T-cell (primary cell): ENCODE measurements at regions not wholly inside any gene's neighbourhood (a gene's known extent, or its start where the extent isn't known, plus 50 kb on each side); places are given as distances from the start of the nearest gene placed in this dataset.
"Not testable (repeated sequence)": the region's sequence is repeated elsewhere in the genome, so short reads cannot be mapped to it uniquely, and the experiment has no call there.

Experiments used
- ATAC-seq, 4 experiments: fragments of 200-7000 bp in 3 of 4; fragments of 150-1000 bp in 1 of 4; cut with Tn5 transposase; replicated peaks in 1 of 4; 1 replicate in 3 of 4; 2 replicates in 1 of 4; pipeline ENCODE4 v1.10.0; 2021; ENCODE audit warnings: moderate library complexity in 3 of 4, mild to moderate bottlenecking in 2 of 4, moderate number of reproducible peaks in 1 of 4
- CTCF ChIA-PET, 2 donors: fragments of 300-600 bp; sonication (Branson Sonifier 250); formaldehyde crosslinking; loops; one replicate each; lab custom pipeline; 2022; ENCODE audit warnings: antibody characterized with exemption in 2 of 2; lab: Charles Lee
- POLR2A ChIA-PET, 2 donors: fragments of 300-600 bp; sonication (Branson Sonifier 250); formaldehyde crosslinking; loops; one replicate each; lab custom pipeline; 2022; ENCODE audit warnings: antibody characterized with exemption in 2 of 2; lab: Charles Lee
- DNase-seq, 35 experiments: peaks; one replicate each; pipeline versions ENCODE4 v3.0.0 to v3.0.0-alpha.2; 2013 to 2023
- H3K27ac ChIP-seq: one replicate; pipeline ENCODE4 v1.5.1; 2013; ENCODE audit warnings: low read length
- H3K27me3 ChIP-seq, 2 experiments: replicated peaks in 1 of 2; 1 replicate in 1 of 2; 2 replicates in 1 of 2; pipeline versions ENCODE4 v1.6.1 to v1.7.0; 2013; ENCODE audit warnings: low read length in 1 of 2, mixed read lengths in 1 of 2; ENCODE audit not compliant: control insufficient read depth in 2 of 2, insufficient read depth in 2 of 2; ENCODE audit errors: extremely low read depth in 1 of 2
- H3K36me3 ChIP-seq, 2 donors: 1 replicate in 1 of 2; 2 replicates in 1 of 2; pipeline versions ENCODE4 v1.6.1 to v1.7.0; 2013; ENCODE audit warnings: low read length in 1 of 2; ENCODE audit not compliant: control insufficient read depth in 2 of 2, insufficient read depth in 1 of 2; ENCODE audit errors: extremely low read depth in 1 of 2
- H3K4me1 ChIP-seq, 2 experiments: 1 replicate in 1 of 2; 2 replicates in 1 of 2; pipeline versions ENCODE4 v1.6.1 to v1.7.0; 2013; ENCODE audit warnings: low read length in 2 of 2, mixed read lengths in 1 of 2; ENCODE audit not compliant: insufficient read depth in 2 of 2, control insufficient read depth in 1 of 2; ENCODE audit errors: extremely low read depth in 1 of 2
- H3K4me3 ChIP-seq, 2 donors: 1 replicate in 1 of 2; 2 replicates in 1 of 2; pipeline versions ENCODE4 v1.5.1 to v1.7.0; 2013; ENCODE audit warnings: mild to moderate bottlenecking in 2 of 2, low read length in 1 of 2, moderate library complexity in 1 of 2; ENCODE audit not compliant: control insufficient read depth in 1 of 2; ENCODE audit errors: extremely low read depth in 1 of 2
- H3K9me3 ChIP-seq: 2 replicates; pipeline ENCODE4 v1.7.0; 2013
- H3K27ac Mint-ChIP-seq, 2 donors: one replicate each; pipeline ENCODE4 v1.8.0; 2020 to 2021; ENCODE audit warnings: mild to moderate bottlenecking in 2 of 2, mixed read lengths in 2 of 2
- H3K27me3 Mint-ChIP-seq, 2 donors: one replicate each; pipeline ENCODE4 v1.8.0; 2021 to 2022; ENCODE audit warnings: mixed read lengths in 2 of 2
- H3K36me3 Mint-ChIP-seq: one replicate; pipeline ENCODE4 v1.8.0; 2021; ENCODE audit warnings: mixed read lengths
- H3K4me1 Mint-ChIP-seq, 3 donors: one replicate each; pipeline ENCODE4 v1.8.0; 2020 to 2022; ENCODE audit warnings: mixed read lengths in 3 of 3, mild to moderate bottlenecking in 1 of 3
- H3K4me3 Mint-ChIP-seq, 3 donors: one replicate each; pipeline ENCODE4 v1.8.0; 2020 to 2022; ENCODE audit warnings: mild to moderate bottlenecking in 3 of 3, mixed read lengths in 3 of 3, moderate library complexity in 3 of 3
- H3K9me3 Mint-ChIP-seq, 3 donors: one replicate each; pipeline ENCODE4 v1.8.0; 2020 to 2022; ENCODE audit warnings: mixed read lengths in 3 of 3
- WGBS: methylation state at CpG from one replicate; pipeline ENCODE4 v1.1.5; 2013; ENCODE audit warnings: missing lambda C conversion rate; ENCODE audit not compliant: insufficient coverage; 5-methylcytosine and 5-hydroxymethylcytosine counted together

DNA sequence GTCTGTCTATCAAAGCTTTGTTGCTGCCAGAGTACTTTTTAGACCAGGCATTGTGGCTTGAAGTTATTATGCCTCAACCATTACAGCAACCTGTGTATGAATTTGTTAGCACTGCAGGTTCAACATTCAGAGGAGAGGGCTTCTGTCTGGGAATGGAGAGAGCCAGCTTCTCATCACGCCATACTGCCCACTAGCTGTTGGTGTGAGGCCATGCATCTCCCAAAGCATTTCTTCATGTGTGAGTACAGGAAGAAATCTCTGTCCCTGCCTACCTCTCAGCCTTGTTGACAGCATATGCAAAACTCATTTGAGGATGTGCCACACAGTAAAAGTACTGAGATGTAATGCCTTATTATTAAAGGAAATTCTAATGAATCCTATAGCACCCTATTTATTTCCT is 76.9 kb upstream of the PPARGC1A start:
- WGBS = no CpG with 5 or more reads among the region's 1 CpG
- H3K4me3 ChIP-seq = no peak overlapping the region

DNA sequence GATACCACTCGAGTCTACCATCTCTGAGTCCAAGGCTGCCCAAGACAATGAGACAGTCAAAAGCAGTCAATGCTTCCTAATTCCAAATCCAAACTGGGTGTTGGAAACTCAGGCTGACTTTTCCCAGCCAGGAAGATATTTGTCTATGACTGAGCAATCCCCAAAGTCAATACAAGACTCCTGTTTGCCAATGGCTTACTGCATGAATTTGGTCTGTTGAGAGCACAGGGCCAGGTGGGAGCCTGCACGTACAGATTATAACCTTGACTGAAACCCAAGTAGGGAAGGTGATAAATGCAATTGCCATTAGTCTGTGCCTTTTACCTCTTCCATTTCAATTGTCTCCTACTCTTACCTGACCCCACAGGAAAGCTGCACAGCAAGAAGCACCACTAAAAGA is 72.6 kb upstream of the PPARGC1A start:
- no peak for DNase-seq
- H3K27ac Mint-ChIP-seq = no peak overlapping the region
- no peaks in the 10 kb centered on the region for H3K4me1 ChIP-seq
- no peaks in the 10 kb centered on the region for H3K36me3 ChIP-seq
- H3K4me3 Mint-ChIP-seq = no peak overlapping the region
- CTCF ChIA-PET = no interaction called here
- no peaks in the 10 kb centered on the region for H3K9me3 ChIP-seq
- H3K36me3 Mint-ChIP-seq = no peaks in the 10 kb centered on the region
- H3K27ac ChIP-seq = no peak overlapping the region
- H3K27me3 ChIP-seq = no peaks in the 10 kb centered on the region
- no peaks in the 10 kb centered on the region for H3K4me1 Mint-ChIP-seq
- no peak overlapping the region for H3K4me3 ChIP-seq
- no peaks in the 10 kb centered on the region for H3K27me3 Mint-ChIP-seq
- 56% methylated on average over 1 of the region's 2 CpGs for WGBS
- POLR2A ChIA-PET = no interaction called here
- no peak for ATAC-seq
- peaks cover 0 to 9% (median under 1%) of the 10 kb centered on the region in 3 donors for H3K9me3 Mint-ChIP-seq

More for the DNA sequence above, 76.9 kb upstream of the PPARGC1A start:
- no peak overlapping the region for H3K27ac Mint-ChIP-seq
- peaks cover 0 to 5% (median 0%) of the 10 kb centered on the region in 3 donors for H3K9me3 Mint-ChIP-seq
- Histone ChIP-seq H3K27ac (no peak overlapping the region), H3K9me3 (no peaks in the 10 kb centered on the region), H3K4me1 (no peaks in the 10 kb centered on the region), H3K36me3 (no peaks in the 10 kb centered on the region), H3K27me3 (no peaks in the 10 kb centered on the region)
- no peak overlapping the region for H3K4me3 Mint-ChIP-seq
- no peaks in the 10 kb centered on the region for H3K36me3 Mint-ChIP-seq
- no peaks in the 10 kb centered on the region for H3K27me3 Mint-ChIP-seq
- DNase-seq (no peak), ATAC-seq (no peak)
- CTCF ChIA-PET = no interaction called here
- H3K4me1 Mint-ChIP-seq = no peaks in the 10 kb centered on the region
- POLR2A ChIA-PET = no interaction called here

DNA sequence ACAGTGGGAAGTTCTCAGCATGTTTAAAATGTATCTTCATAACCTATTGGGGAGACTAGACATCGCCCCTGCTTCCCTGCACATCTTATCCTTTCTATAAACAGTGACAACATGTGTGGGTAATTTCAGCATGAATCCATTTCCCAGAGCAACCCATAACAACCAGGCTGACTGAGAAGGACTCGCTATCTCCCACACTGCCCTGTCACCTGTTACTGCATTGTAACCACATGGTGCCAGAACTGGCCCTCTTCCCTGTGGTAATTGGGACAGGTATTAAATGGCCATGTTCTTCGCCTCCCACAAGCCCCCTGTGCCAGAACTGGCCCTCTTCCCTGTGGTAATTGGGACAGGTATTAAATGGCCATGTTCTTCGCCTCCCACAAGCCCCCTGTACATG is 71.5 kb upstream of the PPARGC1A start:
- peaks cover 0 to 20% (median 8%) of the 10 kb centered on the region in 3 donors for H3K9me3 Mint-ChIP-seq
- H3K4me1 Mint-ChIP-seq, H3K27me3 ChIP-seq, H3K4me3 Mint-ChIP-seq, H3K27ac Mint-ChIP-seq, POLR2A ChIA-PET, H3K4me1 ChIP-seq, H3K36me3 ChIP-seq, DNase-seq, H3K9me3 ChIP-seq, H3K4me3 ChIP-seq, ATAC-seq, H3K27me3 Mint-ChIP-seq, H3K27ac ChIP-seq, CTCF ChIA-PET, H3K36me3 Mint-ChIP-seq: not testable (repeated sequence)
- 61% methylated on average over 2 of the region's 4 CpGs for WGBS

DNA sequence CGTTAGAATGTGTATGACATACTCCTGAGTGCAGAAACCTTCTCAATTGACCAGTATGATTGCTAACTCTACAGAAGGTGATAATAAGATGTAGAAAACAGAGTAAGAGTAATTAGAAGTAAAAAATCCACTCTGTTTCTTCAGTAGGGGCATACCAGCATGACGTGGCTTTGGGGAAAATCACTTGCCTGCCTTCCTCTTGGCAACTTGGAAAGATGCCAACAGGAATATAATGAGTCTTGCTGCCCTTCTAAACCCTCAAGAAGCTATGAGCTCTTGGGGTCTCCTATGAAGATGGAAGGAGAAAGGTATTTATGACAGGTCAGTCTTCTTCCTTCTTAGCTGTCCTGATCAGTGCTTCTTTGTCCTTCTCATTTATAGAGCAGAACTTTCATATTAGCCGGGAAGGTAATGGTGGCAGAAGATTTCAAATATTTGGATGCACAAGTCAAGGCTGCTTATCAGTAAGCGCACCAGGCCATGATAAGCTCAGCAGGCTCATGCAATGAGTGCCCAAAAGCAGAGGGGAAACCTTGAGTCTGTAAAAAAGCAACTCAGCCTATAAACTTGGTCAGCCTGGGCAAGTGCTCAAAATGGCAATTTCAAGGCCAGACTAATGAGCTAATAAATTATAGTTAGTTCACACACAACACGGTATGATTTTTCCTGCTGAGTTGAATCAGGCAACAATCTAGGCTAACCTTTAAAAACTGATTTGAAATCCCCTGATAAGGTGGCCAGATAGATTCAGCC is 69.7 kb upstream of the PPARGC1A start:
- no peak overlapping the region for H3K4me3 ChIP-seq
- CTCF ChIA-PET = no interaction called here
- 71% methylated on average over 1 of the region's 5 CpGs for WGBS

DNA sequence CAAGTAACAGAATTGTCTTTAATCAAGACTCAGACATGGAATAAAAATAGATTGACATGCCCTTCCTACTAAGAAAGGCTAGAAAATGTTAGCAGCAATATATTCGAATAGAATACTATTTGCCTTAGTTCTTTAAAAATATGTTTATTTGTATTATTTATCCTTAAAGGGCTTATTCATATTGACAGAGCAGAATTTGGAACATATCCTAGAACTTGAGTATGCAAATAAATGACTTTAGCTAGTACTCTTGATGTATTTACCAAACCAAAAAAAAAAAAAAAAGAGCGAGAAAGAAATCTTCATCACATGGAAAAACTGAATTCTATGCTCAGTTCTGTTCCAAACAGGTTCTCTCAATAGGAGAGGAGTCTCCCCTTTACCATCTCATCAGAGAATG is 68.9 kb upstream of the PPARGC1A start:
- Mint-ChIP-seq H3K9me3 (peaks cover 0 to 17% (median 10%) of the 10 kb centered on the region in 3 donors), H3K36me3 (no peaks in the 10 kb centered on the region), H3K27me3 (no peaks in the 10 kb centered on the region), H3K4me1 (no peaks in the 10 kb centered on the region), H3K4me3 (no peak overlapping the region), H3K27ac (no peak overlapping the region)
- no peak for ATAC-seq
- ChIA-PET CTCF (interaction anchor here in 1 of 2 donors (0.7 kb wide), 1 partner anchor 62 kb away, joined by 7 read pairs; no protein-coding TSS in a partner anchor), POLR2A (no interaction called here)
- Histone ChIP-seq H3K27me3 (no peaks in the 10 kb centered on the region), H3K9me3 (no peaks in the 10 kb centered on the region), H3K27ac (no peak overlapping the region), H3K4me3 (no peak overlapping the region), H3K36me3 (no peaks in the 10 kb centered on the region), H3K4me1 (no peaks in the 10 kb centered on the region)
- no peak for DNase-seq
- WGBS = no CpG with 5 or more reads among the region's 2 CpGs

More for the DNA sequence above, 69.7 kb upstream of the PPARGC1A start:
- POLR2A ChIA-PET = no interaction called here
- Mint-ChIP-seq H3K27me3 (no peaks in the 10 kb centered on the region), H3K9me3 (peaks cover 0 to 21% (median 10%) of the 10 kb centered on the region in 3 donors), H3K4me3 (no peak overlapping the region), H3K36me3 (no peaks in the 10 kb centered on the region), H3K4me1 (no peaks in the 10 kb centered on the region), H3K27ac (no peak overlapping the region)
- ATAC-seq (no peak), DNase-seq (no peak)
- Histone ChIP-seq H3K4me1 (no peaks in the 10 kb centered on the region), H3K9me3 (no peaks in the 10 kb centered on the region), H3K36me3 (no peaks in the 10 kb centered on the region), H3K27ac (no peak overlapping the region), H3K27me3 (no peaks in the 10 kb centered on the region)

DNA sequence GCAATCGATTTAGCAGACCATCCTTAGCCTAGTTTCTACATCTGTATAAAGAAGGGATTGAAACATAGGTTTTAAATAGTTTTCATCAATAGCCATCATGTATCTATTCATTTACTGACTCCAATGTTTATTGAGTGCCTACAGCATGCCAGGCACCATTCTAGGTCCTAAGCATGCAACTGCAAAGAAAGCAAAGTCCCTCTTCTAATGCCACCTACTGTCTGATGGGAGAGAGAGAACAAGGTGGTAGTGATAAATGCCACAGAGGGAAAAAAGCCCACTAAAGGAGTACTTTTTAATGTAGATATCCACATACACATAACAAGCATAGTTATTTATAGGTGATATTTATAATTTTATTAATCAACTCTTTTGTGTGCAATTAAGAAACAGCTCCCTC is 67.6 kb upstream of the PPARGC1A start:
- H3K4me3 Mint-ChIP-seq = no peak overlapping the region
- DNase-seq = no peak
- no peak overlapping the region for H3K27ac ChIP-seq
- H3K9me3 Mint-ChIP-seq = peaks cover 0 to 17% (median 10%) of the 10 kb centered on the region in 3 donors
- H3K4me1 ChIP-seq = no peaks in the 10 kb centered on the region
- H3K27ac Mint-ChIP-seq = no peak overlapping the region
- no peaks in the 10 kb centered on the region for H3K27me3 ChIP-seq
- H3K4me1 Mint-ChIP-seq = no peaks in the 10 kb centered on the region
- no peak overlapping the region for H3K4me3 ChIP-seq
- no peaks in the 10 kb centered on the region for H3K36me3 ChIP-seq
- H3K27me3 Mint-ChIP-seq = no peaks in the 10 kb centered on the region
- WGBS = no CpG with 5 or more reads among the region's 1 CpG
- CTCF ChIA-PET = interaction anchor here in 1 of 2 donors (0.8 kb wide), 1 partner anchor 10 kb away, joined by 3 read pairs; no protein-coding TSS in a partner anchor
- no peak for ATAC-seq
- no peaks in the 10 kb centered on the region for H3K36me3 Mint-ChIP-seq
- POLR2A ChIA-PET = no interaction called here
- H3K9me3 ChIP-seq = no peaks in the 10 kb centered on the region
